ENCODE measurements at regions not wholly inside any gene's neighbourhood (a gene's known extent, or its start where the extent isn't known, plus 50 kb on each side); places are given as distances from the start of the nearest gene placed in this dataset.

GRCh38 chrX:45824471-45824870 lies 623.8 kb upstream of the DIPK2B start:
- TF ChIP-seq CTCF (IDR thresholded peaks at IDR 0.05; ENCODE audit: low read length) (peak; percentile 35; the same call in 1 of the 2 replicates), EZH2 (IDR thresholded peaks at IDR 0.05; ENCODE audit: borderline replicate concordance, low read length) (no peak)

Data from OCI-LY1 (cell line).